ENCODE measurements at regions not wholly inside any gene's neighbourhood (a gene's known extent, or its start where the extent isn't known, plus 50 kb on each side); places are given as distances from the start of the nearest gene placed in this dataset.

GRCh38 chr13:71967990-71968389 is 101.0 kb upstream of the DACH1 start:
- TF ChIP-seq POLR2A (IDR thresholded peaks at IDR 0.05; ENCODE audit: low read length) (no peak), GATA1 (IDR thresholded peaks at IDR 0.05; ENCODE audit: low read depth, low read length) (no peak)

All from erythroblast (primary cell).